D341Med (cell line): ENCODE measurements at regions not wholly inside any gene's neighbourhood (a gene's known extent, or its start where the extent isn't known, plus 50 kb on each side); places are given as distances from the start of the nearest gene placed in this dataset.
"Not testable (repeated sequence)": the region's sequence is repeated elsewhere in the genome, so short reads cannot be mapped to it uniquely, and the experiment has no call there.

Experiments
- DNase-seq: peaks from one replicate; pipeline ENCODE4 v3.0.0; 2012; ENCODE audit warnings: low spot score

DNA sequence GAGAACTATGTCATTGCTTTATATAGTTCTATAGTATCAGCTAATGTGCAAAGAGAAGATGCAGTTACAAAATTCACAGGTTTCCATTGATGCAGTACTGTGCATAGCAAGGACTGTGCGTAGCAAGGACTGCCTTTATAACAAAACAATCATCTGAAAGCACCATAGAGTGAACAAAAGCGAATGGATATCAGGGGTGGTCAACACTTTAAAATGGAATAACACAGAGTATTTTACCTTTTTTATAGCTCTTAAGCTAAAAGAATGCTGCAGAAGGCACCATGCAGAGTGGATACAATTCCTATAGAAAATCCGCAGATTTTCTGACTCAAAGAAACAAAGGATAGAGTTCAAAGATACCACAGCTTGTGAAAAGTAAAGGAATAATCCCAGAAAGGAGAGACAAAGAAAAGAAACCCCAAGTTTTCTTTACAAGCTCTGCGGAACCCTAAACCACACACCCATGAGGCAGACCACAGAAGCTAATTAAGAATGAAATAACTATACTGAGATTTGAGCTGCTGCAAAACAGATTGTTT is 229.9 kb upstream of the DTNA start:
- DNase-seq, result no peak

DNA sequence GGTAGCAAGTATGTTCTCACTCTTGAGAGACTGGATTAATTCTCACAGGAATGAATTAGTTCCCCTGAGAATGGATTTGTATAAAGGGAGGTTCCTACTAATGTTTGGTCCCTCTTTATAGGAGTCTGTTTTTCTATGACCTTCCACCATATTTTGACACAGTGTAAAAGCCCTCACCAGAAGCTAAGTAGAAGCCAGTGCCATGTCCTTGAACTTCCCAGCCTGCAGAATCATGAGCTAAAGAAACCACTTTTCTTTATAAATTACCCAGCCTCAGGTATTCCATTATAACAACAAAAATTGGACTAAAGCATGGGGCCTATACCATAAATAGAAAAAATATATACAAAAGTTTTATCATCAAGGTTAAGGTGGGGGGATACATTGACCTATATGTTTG is 227.9 kb upstream of the DTNA start:
- no peak for DNase-seq

DNA sequence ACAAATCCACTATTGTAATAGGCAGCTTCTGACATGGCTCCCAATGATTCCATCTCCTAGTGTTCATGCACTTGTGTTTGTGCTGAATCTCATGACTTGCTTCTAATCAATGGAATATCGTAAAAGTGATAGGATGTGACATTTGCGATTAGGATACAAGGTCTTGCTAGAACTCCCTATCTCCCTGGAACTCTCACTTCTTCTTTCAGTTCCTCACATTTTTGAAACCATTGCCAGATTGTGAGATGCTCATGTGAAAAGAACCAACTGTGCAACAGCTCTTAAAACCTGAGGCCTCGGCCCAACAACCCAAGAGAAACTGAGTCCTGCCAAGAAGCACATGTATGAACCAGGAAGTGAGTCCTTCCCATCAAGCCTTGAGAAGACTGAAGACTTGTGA is 226.9 kb upstream of the DTNA start:
- DNase-seq, result no peak

DNA sequence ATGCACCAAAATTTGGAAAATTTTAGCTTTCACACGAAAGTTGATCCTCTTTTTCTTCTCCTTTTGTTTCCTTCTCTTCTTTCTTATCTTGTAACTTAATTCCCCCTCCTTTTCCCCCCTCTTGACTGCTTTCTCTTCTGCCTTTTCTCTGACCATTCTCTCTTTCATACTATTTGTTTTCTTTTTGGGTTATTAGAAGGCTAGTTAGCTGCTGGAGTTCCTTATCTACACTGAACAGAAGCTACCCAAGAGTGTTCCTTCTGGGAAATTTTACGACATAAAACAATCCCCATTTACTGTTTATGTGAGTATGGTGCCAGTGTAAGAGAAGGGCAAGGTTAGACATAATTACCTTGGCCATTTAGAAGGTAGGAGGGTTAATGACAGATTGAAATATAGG is 218.4 kb upstream of the DTNA start:
- no peak for DNase-seq

DNA sequence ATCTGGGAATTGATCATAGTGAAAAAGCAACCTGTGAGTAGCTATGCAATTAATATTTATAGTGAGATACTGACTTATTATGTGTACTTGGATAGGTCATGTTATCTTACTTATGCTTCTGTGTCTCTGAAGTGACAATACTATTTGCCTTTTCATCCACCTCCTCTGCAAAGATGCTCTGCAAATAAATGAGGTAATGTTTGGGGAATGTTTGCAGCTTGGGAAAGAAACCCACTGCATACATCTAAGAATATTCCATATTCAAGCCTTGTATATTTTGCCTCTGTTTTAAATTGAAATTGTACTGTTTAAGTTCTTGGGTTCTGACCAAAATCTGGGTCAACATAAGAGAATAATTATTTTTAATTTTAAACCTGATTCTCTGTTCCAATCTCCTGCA is 217.4 kb upstream of the DTNA start:
- DNase-seq, result no peak

DNA sequence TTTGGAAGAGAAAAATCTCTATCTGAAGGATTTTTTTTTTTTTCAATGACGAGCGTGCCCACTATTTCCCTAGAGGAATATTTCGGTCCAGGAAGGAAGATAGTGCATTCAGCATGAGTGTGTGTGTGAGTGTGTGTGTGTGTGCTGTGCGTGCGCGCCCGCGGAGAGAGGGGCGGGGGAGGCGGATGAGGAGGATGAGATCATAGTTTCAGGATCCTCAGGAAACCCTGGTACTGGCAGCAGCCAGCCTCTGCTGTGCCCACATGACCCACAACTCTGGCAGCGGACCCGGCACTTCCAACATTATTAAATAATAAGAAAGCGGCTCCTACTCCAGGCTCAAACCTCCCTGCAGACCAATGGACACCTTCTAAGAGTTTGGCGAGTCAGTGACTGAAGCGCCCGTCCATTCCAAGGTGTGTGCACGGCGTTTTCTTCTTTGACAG is 217.0 kb upstream of the DTNA start:
- DNase-seq, result peak; percentile 89

DNA sequence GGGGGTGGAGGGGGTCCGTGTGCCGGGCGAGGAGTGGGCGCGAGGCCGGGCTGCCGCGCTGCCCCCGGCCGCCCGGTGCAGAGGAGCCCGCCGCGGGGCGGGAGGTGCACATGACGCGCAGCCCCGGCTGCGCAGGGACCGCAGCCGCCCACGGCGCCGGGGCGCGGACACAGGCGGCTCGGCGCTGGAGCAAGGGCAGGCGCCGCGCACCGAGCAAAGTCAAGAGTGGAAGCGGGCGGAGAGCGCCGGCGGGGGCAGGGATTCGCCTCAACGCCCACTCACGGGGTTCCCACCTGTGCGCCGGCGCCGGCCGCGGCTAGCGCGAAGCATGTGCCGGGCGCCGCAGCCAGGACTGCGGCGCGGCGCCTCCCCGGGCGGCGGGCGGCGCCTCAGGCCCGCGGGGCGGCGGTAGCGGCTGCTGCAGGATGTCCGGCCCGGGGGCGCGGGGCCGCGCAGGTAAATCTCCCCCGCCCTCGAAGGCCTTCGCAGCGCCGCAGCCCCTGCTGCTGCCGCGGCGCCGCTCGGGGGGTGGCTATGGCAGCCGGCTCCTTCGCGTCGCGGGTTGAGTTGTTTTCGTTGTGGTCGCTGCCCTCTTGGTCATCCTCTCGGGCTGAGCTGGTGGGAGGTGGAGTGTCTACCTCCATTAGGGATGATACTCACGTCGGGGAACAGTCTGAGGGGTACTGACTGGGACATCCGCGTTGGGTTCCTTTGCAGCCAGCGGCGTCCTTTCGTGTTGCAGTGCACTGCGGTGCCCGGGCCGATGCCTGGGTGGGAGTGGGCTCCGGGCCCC is 216.3 kb upstream of the DTNA start:
- peak; percentile 89 for DNase-seq

DNA sequence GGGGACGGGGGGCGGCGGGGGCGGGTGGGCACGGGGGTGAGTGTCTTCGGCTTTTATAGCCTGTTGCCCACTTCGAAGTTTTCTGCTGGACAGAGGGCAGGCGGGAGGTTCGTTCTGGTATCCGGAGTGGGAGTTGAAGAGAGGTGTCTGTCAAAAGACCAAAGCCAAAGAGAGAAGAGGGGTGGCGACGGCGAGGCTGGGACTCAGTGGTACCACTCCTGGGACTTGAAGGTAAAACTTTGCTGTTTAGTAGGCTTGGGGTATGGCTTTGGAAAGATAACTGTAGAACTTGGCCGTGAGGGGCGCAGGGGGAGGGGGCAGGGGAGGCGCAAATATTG is 215.8 kb upstream of the DTNA start:
- DNase-seq, result no peak

DNA sequence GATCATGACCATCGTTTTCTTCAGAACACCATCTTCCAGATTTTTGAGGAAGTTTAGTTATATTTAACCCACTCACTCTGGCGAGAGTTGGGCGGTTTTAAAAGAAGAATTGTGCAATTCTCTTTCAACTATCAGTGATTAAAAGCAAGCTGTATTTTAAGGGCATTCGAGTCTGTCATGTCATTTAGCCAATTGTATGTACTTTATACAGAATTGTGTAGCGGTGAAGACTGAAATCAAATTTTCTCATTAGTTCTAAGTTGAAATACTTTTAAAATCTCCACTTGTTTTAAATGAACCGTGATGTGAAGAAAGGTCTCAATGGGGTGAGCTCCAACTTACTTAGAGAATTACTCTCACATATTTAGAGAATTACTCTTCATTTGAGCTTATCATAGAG is 214.6 kb upstream of the DTNA start:
- DNase-seq, result no peak

DNA sequence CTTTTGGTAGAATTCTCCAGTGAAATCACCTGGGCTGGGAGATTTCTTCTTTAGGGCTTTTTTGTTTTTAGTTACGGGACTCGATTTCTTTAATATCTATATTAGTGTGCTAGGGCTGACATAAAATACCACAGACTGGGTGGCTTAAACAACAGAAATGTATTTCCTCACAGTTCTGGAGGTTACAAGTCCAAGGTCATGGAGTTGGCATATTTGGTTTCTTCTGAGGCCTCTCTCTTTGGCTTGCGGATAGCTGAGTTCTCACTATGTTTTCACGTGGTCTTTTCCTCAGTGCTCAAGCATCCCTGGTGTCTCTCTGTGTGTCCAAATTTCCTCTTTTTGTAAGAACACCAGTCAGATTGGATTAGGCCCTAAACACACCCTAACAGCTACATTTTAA is 208.5 kb upstream of the DTNA start:
- DNase-seq, result no peak

DNA sequence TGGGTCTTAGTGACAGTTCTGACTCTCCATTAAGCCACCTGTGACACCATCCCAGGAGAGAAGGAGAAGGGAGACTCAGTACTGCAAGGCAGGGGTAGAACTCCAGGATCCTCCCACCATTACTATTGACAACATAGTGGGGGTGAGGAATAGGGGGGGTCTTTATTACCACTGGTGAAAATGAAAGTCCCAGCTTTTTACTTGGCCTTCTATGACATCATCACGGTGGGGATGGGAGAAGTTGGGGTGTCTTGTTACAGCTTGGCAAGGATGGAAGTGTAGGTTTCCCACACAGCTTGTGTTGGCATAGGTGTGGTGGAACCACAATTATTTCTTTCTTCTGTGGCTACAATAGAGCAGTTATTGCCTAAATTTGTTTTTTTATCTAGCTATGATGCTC is 203.9 kb upstream of the DTNA start:
- no peak for DNase-seq

DNA sequence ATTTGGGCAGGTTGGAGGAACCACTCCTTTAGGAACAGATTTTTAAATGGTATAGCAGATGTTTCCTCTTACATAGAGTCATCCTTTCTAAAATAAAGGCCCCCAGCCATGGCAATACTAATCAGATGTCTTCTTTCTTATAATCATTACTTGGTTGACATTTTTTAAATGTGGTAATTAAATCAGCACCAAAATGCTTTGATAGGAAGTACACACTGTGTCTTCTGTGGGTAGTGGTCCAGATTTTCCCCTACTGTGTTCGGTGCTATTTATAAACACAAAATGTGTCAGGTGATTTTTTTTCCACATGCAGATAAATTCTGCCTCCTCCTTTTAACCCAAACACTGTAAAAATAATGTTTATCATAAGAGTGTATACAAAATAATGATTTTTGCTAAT is 200.9 kb upstream of the DTNA start:
- DNase-seq, result no peak

DNA sequence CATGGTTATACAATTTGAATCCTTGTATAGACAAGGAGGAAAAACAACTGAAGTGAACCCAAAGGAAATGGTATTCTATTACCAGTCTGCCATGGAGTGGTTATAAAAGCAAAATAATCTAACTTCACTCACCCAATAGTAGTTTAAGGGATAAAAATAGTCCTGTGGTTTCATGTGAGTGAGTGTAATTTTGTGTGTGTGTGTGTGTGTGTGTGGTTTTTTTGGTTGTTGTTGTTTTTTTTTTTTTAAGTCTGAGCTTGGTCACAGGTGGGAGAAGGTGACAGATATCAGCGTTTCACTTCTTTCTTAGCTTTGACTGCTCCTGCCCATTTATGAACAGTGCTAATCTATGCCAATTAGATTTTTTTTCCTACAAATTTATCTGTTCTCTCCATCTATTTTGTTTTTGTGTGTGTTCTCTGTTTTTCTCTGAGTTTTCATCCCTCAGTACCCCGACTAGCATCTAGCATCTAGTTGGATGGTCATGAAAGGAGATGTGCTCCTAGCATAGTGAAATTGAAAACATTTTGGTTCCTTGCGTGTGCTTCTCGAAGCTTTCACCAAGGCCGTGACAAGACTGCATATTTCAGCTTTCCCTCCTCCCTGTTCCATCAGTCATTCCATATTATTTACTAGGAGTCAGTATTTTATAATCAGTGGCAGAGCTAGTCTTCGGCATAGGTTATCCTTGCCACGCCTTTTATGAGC is 200.1 kb upstream of the DTNA start:
- DNase-seq, result no peak

DNA sequence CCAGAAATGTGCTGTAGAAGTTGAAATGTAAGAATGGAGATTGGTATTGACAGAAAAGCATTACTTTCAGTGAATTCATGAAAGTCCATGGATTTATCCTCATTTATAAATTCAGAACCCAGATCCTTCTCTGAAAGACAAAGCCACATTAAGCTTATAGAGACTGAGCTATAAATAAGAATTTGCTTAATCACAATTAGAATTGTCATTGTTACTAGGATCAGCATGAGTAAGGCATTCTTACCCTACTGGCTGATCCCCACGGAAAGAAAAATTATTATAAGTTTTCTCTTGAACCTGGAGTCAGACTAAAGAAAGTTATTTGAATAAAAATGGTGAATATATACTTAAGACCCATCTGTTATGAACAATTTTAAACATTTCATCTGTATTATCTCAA is 199.2 kb upstream of the DTNA start:
- DNase-seq, result no peak

DNA sequence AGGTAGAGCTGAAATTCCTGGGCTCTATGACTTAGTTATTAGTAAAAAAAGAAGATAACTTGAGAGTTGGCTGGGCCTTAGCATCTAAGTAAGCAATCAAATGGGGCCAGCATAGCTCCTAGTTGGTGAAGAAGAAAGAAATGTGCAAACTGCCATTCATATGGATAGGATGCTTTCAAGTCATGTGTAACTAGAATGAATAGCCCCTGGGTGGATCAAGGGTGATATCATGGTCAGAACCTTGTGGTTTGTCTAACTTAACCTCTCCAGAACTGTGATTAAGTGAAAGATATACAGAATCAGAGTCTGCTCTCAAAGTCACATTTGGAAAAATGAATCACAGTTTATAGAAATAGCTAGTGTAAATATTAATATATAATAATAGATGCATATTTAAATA is 198.7 kb upstream of the DTNA start:
- no peak for DNase-seq

DNA sequence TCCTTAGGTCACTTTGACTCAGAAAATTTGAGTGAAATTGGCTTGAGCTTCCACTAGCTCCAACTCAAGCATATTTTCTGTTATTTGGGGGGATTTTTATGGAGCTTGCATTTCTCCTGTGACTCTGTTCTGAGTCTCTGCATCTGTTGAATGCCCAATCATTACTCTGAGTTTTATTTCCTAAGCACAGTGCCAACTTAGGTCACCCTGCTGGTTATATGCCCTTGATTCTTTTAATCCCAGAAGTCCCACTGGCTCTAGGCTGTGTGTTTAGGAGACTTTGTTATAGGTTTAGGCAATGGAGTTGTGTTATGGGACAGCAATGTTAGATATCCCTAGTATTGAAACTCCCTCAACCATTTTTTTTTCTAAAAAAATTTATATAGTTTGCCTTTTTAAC is 198.2 kb upstream of the DTNA start:
- no peak for DNase-seq

DNA sequence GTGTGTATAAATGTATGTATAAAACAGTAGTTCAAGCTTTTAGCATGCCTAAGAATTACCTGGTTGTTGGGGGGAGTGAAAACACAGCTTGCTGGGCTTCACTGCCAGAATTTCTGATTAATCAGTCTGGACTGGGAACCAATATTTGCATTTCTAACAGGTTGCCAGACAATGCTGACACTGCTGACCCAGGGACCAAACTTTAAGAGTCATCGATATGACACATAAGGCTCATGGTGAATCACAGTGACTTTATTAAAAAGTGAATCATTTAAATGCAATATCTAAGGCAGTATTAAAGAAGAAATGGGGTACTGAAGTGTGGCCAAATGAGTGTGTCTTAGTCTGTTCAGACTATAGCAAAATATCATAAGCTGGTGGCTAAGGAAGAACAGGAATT is 195.9 kb upstream of the DTNA start:
- DNase-seq, result no peak

DNA sequence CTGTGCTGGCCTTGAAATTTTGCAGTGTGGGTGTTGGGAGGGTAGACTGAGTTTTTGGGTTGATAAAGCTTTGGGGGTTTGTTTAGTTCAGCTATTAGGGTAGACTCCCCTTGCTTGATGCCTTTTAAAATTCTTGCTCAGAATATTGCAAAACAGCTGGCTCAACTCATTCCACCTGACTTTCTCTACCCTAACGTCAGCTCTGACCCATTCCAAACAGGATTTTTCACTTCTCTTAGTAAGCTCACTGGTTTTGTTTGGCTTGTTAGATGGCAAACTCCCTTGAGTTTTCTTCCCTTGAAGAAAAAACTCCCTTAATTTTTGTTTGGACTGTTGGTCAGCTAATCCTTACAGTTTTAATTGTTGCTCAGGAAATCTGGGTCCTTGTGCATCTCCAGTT is 195.1 kb upstream of the DTNA start:
- no peak for DNase-seq

DNA sequence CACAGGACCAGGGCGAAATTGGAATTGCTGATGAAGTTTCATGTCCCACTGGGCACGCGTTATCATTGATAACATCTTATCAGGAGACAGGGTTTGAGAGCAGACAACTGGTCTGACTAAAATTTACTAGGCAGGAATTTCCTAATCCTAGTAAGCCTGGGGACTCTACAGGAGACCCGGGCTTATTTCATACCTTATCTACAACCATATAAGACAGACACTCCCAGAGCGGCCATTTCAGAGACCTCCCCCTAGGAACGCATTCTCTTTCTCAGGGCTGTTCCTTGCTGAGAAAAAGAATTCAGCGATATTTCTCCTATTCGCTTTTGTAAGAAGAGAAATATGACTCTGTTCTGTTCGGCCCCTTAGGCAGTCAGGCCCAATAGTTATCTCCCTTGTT is 193.7 kb upstream of the DTNA start:
- not testable (repeated sequence) for DNase-seq

DNA sequence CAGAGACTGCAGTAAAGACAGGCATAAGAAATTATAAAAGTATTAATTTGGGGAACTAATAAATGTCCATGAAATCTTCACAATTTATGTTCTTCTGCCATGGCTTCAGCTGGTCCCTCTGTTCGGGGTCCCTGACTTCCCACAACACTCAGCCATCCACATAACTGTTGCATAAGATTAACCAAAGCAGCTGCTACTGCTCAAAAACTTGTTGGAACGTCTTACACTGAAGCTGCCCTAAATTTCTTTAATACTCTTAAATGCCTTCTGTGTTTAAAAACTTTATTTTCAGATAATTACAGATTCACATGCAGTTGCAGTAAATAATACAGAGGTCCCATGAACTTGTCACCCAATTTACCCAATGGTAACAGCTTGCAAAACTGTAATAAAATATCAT is 193.1 kb upstream of the DTNA start:
- DNase-seq, result not testable (repeated sequence)

DNA sequence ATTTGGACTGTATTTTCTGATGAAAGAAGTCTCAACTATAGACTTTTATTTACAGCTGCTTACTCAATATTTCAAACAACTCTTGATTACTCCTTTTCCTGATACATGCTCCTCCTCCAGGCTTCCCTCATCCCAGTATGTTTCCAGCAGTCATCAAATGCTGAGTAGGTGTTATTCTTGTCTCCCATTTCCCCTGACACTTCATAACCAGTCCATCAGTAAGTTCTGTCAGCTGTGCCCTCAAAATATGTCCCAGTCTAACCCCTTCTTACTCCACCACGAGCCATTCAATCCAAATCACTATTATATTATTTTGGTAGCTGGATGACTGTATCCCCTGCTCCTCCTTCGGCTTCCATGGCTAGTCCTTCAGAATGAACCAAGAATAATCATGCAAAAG is 189.1 kb upstream of the DTNA start:
- DNase-seq, result no peak

DNA sequence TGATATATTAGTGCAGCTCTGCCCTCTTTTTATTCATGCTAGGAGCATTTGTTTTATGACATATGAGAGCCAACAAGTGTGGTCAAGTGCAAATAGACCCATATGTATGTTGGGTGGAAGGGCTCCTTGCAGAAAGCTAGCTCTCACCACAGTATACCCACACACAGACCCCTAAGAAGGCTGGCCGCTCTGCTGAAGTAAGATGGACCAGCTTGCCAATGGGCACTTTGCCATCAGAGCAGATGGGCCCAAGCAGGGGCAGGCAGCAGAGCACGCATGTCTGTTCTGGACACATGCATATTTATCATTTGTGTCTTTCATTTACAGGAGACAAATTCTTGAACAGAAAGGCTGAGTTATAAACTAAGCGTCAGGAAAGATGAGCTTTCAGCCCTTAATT is 187.5 kb upstream of the DTNA start:
- DNase-seq, result peak; percentile 52

DNA sequence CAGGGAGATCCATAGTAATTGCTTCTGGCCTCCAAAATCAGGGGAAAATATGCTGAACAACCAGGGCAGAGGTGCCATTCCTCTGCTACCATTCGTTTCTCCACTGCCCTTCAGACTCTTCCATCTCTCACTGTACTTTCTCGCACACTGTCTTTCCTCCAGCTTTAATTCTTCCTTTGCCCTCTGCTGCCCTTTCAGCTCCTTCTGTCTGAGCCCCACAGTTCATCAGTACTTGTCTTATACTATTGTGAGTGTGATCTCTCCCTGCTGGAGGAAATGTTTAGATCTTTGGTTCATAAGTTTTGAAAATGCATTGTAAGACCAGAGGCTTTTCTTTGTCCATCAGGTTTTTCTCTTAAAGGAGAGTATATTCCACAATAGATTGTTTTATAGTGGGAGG is 184.9 kb upstream of the DTNA start:
- DNase-seq, result no peak

DNA sequence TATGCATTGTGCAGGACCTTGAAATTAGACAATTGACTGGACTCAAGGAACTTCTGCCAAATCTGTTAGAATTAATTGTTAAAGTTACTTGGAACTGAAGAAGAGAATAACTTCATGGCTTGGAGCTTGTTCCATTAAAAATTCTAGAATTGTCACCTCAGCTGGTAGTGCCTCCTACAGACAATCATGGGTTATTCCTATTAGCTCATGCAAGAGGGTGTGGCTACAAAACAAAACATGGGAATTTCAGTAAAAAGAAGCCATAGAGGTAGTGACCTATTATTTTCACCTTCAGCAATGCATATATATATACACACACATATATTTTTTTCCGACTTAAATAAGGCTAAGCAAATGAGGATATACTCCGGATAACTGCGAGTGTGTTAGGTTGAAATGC is 181.9 kb upstream of the DTNA start:
- DNase-seq, result no peak
